Lower leg skin (tissue), 3 donors: ENCODE measurements at regions not wholly inside any gene's neighbourhood (a gene's known extent, or its start where the extent isn't known, plus 50 kb on each side); places are given as distances from the start of the nearest gene placed in this dataset.

Source experiments
- POLR2A ChIP-seq, 2 donors: fragments of 450-650 bp; IDR thresholded peaks; one replicate each; pipeline ENCODE4 v1.6.1; 2016 to 2017; ENCODE audit warnings: antibody characterized with exemption in 2 of 2, mild to moderate bottlenecking in 1 of 2, moderate library complexity in 1 of 2
- TF ChIP-seq, protein P1 (sequence below), 3 donors: fragments of 450-650 bp; IDR thresholded peaks; one replicate each; pipeline ENCODE4 v1.5.1; 2016; ENCODE audit warnings: antibody characterized with exemption in 3 of 3, mild to moderate bottlenecking in 3 of 3, moderate library complexity in 2 of 3

- TF ChIP-seq, protein P1, sequence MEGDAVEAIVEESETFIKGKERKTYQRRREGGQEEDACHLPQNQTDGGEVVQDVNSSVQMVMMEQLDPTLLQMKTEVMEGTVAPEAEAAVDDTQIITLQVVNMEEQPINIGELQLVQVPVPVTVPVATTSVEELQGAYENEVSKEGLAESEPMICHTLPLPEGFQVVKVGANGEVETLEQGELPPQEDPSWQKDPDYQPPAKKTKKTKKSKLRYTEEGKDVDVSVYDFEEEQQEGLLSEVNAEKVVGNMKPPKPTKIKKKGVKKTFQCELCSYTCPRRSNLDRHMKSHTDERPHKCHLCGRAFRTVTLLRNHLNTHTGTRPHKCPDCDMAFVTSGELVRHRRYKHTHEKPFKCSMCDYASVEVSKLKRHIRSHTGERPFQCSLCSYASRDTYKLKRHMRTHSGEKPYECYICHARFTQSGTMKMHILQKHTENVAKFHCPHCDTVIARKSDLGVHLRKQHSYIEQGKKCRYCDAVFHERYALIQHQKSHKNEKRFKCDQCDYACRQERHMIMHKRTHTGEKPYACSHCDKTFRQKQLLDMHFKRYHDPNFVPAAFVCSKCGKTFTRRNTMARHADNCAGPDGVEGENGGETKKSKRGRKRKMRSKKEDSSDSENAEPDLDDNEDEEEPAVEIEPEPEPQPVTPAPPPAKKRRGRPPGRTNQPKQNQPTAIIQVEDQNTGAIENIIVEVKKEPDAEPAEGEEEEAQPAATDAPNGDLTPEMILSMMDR (IDR thresholded peaks at IDR 0.05): no peak
- no peak for TF ChIP-seq POLR2A (IDR thresholded peaks at IDR 0.05)
Observed at GRCh38 chr1:194862129-194862528, 1675.7 kb upstream of the B3GALT2 start.
